NOMO-1 treated with DMSO at 0.1 percent for 48 hours (cell line): ENCODE measurements at regions not wholly inside any gene's neighbourhood (a gene's known extent, or its start where the extent isn't known, plus 50 kb on each side); places are given as distances from the start of the nearest gene placed in this dataset.
"Not testable (repeated sequence)": the region's sequence is repeated elsewhere in the genome, so short reads cannot be mapped to it uniquely, and the experiment has no call there.

Experiments used
- DNase-seq: peaks from one replicate; lab custom pipeline; 2025; ENCODE audit not compliant: unreplicated experiment; lab: John Stamatoyannopoulos, UW

DNA sequence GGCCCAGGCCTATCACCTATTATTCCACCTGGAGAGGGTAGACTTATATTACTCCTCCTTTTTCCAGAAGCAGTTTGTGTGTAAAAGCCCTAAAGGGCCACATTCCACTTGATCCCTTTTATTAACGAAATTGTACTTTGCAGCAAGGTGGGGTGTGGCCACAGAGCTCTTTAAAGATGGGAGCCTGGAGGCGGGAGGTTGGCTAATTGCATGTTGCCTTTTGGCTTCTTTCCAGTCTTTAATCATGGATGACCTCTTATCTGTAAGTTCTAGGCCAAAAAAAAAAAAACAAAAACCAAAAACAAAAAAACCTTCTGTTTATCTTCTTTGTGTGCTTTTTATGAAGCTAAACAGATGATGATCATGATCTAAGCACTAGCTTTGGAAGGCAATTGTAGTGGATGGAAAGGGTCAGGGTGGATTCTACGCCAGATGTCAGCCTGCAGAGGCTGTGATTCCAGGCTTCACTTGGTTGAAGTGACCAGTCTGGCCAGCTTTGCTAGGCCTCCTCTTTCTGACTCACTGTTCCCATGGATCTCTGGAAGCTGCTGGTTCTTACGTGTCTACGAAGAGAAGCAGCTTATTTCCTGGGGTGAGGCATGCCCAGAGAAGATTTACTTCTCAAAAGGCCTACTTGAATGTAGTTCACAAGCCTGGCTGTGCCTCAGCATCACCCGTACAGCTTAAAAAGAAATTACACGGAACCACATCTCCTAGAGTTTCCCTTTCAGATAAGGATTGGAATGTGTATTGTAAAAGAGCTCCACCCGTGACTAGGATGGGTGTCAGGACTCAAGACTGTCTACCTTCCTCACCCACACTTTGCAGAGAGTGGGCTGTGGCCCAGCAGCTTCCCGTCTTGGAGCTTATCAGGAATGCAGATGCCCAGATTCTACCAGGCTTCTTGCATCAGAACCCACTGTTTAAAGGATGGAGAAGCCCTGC, 330.9 kb upstream of the C2CD4B start:
- DNase-seq = no peak

DNA sequence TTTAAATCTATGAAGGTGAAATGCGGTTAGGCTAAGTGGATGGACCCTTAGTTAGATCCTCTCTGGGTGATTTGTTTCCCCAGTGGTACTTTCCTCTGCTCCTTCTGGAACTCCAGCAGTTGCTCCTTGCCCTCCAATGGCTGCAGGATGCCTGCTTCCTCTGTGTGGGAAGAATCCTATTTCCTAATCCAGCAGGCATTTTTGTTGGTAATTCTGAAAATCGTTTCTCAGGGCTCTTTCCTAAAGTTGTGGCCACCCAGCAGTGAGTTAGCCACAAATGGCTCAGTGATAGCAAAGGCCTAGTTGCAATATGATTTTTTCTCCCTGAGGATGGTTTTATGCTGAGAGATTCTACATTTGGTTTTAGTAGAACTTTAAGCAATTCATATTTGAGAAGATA, 332.3 kb upstream of the C2CD4B start:
- DNase-seq = no peak

DNA sequence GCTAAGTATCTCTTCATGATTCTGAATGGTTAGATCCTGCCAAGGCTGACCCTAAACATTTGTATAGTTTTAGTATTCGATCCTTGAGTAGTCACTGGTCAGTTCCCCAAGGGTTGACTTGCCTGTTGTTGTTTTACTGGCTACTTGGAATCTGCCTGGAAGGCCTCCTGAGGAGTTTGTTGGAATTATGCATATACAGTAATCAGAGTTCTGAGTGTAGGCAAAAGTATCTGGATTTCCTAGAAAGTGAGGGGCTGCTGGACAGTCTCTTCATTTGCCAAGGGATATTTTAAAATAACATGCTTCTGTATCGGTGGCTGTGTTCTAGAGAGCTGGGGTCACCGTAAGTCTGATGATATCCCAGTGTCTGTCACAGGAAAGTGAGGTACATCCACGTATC, 333.2 kb upstream of the C2CD4B start:
- DNase-seq = no peak

DNA sequence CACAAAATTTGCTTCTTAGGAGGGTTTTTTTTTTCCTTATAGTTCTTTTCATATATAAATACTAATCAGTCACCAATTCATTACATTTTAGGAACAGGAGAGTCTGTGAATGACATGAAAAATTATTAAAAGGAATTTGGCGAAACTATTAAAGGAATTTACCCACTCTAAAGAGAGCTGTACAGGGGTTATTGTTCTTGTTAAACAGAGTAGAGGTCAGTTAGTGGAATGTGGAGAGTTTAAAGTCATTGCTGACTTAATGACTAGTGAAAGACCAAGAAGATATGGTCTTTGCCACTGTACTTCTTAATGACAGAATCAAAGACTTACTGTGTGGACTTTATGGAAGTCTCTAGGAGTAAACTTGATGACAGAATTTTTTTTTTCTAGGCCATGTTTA, 333.6 kb upstream of the C2CD4B start:
- no peak for DNase-seq

DNA sequence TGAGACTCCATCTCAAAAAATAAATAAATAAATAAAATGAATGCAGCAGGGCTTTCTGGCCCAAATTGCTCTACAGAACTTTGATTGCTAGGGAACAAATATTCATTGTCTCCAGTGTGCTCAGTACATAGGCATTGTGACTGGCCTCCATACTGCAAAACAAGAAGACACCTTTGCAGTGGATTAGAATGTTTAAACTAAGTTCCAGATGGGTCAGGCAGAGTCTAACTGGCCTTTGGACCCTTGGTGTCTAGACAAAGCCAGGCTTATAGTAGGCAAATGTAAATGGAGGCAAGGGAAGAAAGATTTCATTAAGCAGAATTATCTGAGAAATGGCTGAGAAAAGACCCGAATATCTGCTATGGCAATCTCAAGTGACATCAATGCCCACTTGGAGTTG, 335.2 kb upstream of the C2CD4B start:
- DNase-seq = no peak

DNA sequence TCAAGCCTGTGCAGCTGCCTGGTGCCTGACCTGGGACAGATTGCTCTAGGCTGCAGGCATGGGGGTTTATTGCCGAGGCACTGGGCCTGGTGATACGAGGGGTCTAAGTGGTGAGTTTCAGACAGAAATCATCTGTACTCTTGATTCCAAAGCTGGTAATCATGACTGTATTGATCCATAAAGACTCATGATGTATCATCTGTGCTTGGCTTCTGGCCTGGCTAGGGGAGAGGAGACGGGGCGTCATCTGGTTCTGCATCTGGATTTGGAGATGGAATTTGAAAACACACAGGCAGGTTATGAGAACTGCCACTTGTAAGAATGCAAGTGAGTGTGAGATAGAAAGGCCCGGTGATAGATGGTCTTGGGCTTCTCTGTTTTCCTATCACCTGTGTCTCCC, 337.4 kb upstream of the C2CD4B start:
- no peak for DNase-seq

DNA sequence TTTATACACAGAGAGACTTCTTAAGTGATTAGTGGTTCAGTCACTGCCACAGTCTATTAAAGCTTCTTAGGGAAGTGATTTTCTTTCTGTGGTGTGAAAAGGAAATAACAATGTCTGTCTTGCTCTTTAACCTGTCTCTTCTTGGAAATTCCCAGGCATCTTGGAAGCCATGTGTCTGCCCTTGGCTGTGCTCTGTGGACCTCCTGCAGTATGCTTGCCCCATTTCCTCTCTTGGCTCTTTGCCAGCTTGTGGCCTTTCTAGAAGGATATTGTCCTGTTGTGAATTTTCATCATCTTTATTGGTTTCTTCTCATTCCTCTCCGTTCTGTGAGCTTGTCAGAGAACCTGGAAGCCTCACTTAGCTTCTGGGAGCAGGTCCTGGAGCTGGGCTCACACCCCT, 338.4 kb upstream of the C2CD4B start:
- no peak for DNase-seq

DNA sequence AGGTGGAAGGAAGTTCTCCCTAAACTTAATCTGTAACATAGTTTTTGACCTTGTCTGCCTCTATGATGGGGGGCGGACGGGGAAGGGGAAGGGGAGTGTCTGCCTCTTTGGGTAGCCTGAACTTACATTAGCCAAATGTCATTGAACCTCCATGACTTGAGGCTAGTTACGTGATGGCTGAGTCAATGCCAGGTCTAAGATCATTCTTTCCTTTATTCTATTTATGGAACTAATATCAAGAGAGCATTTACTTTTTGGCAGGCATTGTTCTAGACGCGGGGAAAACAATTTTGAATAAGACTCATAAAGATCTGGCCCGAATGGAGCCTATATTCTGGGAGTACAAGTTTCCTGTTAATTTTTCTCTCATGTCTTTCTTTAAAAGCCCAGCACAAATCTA, 340.7 kb upstream of the C2CD4B start:
- no peak for DNase-seq

DNA sequence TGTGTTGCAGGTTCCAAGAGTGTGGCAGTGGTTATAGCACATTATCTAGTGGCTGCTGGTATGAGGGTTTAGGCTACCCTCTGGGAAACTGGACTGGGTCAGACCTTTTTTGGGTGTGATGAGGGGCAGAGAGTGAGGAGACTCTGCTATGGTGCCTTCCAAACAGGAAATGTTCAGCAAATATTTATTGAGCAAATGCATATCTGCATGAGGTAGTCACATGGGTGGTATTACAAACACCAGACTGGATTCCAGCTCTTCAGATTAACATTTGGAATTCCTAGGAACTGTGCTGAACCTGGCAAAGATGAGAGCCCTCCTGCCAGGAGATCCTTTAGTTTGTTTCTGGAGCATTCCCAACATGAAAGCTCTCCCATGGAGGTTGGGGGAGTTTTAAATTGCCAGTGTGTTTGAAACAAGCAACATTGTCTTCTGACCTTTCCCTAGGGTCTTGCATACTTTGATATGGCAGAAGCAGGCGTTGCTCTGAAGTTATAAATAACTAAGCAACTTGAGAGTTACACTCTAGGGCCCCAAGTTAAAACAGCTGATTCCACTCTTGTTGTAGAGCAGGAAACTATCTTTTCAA, 341.2 kb upstream of the C2CD4B start:
- no peak for DNase-seq

DNA sequence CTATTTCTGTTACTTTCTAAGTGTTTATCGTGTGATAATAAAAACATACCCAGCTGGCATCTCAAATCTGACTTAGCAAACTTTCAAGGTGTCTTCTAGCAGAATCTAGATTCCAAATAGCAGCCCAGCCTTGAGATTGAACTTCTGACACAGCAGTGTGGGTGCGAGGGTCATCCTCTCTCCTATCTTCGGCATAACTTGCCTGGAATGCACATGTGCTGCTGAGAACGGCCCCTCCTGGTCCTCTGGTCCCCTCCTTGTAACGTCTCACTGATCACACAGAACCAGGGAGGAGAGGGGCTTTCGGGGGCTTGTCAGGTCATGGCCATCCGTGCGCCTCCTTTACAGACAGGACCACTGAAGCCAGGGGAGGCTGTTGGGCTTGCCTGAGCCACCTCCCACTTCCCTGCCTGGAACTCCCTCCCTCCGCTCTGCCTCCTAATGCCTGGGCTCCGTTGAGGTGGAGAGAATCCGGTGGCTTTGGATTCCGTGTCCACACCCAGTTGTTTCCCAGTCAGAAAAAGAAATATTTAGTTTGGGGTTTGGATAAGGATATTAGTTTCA, 344.4 kb upstream of the C2CD4B start:
- no peak for DNase-seq

DNA sequence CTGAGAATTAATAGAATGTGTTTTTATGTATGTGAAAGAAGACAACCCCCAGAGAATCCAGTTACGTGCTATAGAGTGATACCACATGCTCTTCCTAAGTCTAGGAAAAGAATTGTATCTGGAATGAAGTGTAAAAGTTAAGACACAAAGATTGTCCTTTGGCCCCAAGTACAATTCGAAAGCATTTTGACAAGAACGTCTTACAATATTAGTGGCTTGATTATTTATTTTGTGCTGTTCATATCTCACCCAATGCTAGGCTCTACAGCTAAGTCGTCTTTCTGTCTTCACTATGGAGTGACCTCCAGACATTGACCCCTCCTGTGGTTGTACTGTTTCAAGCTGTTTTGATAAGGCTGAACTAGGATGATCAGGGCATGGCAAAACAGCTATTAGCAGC, 345.7 kb upstream of the C2CD4B start:
- no peak for DNase-seq

DNA sequence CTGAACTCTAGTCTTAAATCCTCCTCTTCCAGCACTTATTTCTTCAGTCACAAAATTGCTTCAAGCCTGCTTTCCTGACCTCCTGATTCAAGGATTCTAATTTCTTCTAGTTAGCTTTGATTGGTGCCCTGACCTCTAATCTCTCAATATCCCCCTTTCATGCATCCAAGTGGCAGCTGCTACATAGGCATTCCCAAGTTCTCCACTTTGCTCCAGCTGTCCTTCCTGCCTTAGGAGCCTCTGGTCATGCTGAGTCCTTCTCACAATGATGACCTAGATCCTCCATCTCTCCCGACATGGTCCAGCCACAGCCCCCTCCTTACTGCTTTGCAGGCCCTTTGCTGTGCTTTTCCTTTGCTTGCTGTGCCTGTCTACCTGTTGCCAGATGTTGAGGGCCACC, 347.8 kb upstream of the C2CD4B start:
- no peak for DNase-seq

DNA sequence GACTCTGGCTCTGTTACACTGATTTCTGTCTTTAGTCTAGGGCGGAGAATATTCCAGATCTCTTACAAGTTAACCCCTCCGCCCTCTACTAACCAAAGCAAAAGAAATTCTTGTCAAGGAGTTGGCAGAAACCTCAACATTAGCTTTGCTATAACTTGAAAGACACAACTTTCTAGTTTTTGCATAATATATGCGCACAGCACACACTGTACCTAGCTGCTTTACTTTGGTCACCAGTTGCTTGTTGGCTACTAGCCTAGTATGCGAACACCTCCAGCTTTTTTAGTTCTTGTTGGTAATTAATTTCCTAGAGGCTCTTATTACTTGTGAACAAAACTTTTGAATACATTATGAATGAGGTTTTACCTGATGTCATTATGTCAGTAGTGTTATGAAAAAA, 348.8 kb upstream of the C2CD4B start:
- no peak for DNase-seq

DNA sequence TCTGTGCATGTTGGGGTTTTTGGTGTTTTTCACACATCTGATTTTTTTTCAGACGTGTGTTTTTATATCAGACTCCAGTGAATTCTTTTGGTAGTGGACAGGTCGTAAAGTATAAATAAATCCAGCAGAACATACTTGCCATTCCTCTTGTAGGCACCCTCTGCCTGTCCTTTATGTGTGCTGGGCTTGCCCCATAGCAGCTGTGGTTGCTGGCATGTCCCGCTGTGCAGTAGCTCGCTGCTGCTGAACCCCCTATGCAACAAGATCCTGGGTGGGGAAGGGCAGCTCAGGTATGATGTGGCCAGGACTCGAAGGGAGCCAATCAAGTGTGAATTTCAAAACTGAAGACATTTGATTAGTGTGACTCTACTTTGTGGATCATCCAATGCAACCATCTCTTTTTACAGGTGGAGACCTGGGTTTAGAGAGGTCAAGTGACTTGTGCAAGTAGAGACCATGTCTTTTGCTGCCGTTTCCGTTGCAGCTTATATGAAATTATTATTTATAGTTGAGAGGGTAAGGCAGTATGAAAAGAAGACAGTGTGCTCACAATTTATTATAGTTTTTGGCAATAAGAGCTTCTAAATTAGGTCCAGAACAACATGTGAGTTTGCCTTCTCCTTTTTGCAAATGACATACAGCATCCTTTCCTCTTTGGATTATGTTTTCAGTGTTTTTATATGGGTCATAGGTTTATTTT, 350.8 kb upstream of the C2CD4B start:
- DNase-seq = no peak

DNA sequence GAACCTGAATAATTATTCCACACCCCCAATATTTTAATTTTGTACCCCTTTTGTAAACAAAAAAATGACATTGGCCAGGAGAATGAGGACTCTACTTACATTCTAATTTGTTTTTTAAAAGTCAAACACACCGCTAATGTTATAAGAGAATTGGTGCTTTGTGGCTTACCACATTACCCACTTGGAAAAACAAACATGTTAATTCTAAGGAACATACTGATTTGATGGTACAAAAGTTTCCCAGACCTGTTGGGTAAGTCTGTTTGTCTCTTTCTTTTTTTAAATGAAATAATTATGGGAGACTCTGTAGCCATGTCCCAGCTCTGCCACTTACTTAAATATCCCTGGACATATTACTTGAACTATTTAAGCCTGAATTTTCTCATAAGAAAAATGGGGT, 352.5 kb upstream of the C2CD4B start:
- DNase-seq = no peak

DNA sequence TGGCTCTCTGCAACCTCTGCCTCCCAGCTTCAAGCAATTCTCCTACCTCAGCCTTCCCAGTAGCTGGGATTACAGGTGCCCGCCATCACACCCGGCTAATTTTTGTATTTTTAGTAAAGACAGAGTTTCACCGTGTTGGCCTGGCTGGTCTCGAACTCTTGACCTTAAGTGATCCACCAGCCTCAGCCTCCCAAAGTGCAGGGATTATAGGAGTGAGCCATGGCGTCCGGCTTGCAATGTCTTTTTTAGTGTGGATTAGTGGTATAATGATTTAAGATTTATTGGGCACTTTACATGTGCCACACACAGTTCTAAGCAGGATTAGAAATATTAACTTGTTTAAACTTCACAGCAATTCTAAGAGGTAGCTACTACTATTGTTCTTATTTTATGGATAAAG, 353.6 kb upstream of the C2CD4B start:
- DNase-seq = not testable (repeated sequence)

DNA sequence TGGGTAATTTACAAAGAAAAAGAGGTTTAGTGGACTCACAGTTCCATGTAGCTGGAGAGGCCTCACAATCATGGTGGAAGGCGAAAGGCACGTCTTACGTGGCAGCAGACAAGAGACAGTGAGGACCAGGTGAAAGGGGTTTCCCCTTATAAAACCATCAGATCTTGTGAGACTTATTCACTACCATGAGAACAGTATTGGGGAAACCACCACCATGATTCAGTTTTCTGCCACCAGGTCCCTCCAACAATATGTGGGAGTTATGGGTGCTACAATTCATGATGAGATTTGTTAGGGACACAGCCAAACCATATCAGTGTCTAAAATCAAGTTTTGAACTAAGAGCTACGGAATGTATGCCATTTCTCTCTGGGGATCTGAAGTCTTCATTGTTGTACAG, 354.8 kb upstream of the C2CD4B start:
- DNase-seq = no peak

DNA sequence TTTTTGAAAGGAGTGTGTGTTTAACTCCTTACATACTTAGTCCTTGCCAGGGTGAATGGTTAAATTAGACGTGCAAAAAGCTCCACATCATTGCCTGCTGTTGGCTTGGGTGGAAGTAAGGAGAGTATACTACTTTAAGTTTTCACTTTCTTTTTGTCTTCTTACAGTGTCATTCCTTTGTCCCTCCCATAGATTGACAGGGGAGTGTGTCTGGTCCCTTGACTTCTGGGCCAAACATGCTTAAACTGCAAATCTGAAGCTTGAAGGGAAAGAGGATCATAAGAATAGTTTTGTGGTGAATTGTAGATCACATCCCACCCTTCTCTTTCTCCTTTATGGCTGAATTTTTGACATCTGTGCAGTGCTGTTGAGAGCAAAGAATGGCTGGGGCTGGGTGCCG, 355.8 kb upstream of the C2CD4B start:
- no peak for DNase-seq

DNA sequence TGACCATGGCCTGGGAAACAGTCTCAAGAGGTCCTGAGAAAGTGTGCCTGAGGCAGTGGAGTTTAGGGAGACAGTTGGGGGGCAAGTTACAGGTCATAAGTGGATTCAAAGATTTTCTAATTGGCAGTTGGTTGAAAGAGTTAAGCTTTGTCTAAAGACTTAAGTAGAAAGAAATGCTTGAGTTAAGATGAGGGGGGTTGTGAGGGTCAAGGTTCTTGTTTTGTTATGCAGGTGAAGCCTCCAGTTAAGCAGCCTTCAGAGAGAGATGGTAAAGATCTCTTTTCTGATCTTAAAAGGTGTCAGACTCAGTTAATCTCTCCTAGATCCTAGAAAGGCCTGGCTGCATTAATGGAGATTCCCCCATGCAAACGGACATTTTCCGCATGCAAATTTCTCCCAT, 356.3 kb upstream of the C2CD4B start:
- no peak for DNase-seq

DNA sequence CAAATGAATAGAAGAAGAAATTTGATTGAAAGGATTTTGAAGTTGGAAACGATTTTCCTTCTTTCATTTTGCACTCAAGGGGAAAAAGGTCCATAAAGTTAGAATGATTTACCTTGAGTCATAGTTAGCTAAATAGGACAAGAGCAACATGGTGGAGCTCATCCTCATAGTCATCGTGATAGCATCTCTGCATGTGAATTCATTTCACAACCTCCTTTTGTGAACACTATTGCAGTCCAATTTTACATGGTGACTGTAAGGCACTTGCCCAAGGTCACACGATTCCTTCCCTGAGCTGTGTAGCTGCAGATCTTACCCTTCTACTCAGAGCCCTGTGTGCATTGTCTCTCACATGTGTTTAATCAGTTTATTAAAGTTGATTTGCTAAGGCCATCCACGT, 359.8 kb upstream of the C2CD4B start:
- DNase-seq = no peak

DNA sequence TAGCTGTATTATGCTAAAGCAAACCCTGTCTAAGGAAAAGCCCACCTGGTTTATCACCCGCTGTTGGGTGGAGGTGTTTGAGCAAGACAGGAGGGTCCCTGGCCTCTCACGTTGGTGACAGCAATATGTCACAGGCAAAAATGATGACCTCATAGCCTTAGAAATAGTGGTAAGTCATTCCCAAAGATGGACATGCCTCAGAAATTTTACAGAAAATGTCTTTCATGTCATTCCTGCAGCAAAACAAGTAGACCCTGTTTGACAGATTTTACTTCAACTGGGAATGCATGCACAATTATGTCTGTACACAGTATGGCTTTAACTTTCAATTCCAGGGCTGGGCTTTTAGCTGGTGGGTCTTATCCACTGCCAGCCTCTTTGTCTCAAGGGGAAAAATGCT, 362.3 kb upstream of the C2CD4B start:
- no peak for DNase-seq

DNA sequence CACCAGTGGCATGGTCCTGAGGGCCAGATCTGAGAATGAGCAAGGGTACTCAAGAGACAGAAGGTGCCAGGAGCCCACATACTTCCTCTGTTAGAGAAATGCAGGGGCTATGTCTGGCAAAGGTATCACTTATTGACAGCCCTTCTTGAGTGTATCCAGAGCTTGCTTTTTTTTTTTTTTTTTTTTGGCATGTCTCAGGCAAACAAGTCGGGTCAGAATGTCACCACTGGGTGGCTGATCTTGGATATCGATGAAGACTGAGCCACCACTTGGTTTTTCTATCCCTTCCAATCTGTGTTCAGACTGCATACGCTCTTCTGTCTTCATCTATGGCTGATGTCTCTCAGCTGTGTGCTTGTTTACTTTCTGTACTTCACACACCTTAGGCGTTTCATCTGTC, 363.4 kb upstream of the C2CD4B start:
- DNase-seq = no peak
